Neural cell (in vitro differentiated cells): ENCODE measurements at regions not wholly inside any gene's neighbourhood (a gene's known extent, or its start where the extent isn't known, plus 50 kb on each side); places are given as distances from the start of the nearest gene placed in this dataset.

Experiments used
- EZH2 ChIP-seq: fragments of 200-600, 300-800 bp; shearing (Covaris generic), sonication (generic); IDR thresholded peaks from 2 replicates; pipeline ENCODE4 v1.6.1; 2014; ENCODE audit warnings: antibody characterized with exemption, low read length, borderline replicate concordance, mild to moderate bottlenecking; ENCODE audit not compliant: insufficient read depth, poor library complexity, severe bottlenecking
- RAD21 ChIP-seq: fragments of 450-650 bp; conservative IDR thresholded peaks from 2 replicates; pipeline ENCODE4 v1.6.1; 2014; ENCODE audit warnings: antibody characterized with exemption, mild to moderate bottlenecking, moderate library complexity

- TF ChIP-seq RAD21 (no peak), EZH2 (no peak)
Observed at GRCh38 chr12:20006871-20007730, 361.2 kb upstream of the PDE3A start.
